H54 (cell line): ENCODE measurements at regions not wholly inside any gene's neighbourhood (a gene's known extent, or its start where the extent isn't known, plus 50 kb on each side); places are given as distances from the start of the nearest gene placed in this dataset.

Experiments
- DNase-seq: peaks from one replicate; pipeline ENCODE4 v3.0.0; 2011; ENCODE audit warnings: low spot score, mixed read lengths; ENCODE audit not compliant: insufficient read length
- FAIRE-seq: peaks from 3 replicates; lab custom pipeline; 2011; peaks lifted over from hg19 to GRCh38; lab: Jason Lieb, UNC
- POLR2A ChIP-seq: IDR thresholded peaks from 2 replicates; pipeline ENCODE4 v1.6.1; 2011; ENCODE audit warnings: low read depth, mild to moderate bottlenecking, low read length

DNA sequence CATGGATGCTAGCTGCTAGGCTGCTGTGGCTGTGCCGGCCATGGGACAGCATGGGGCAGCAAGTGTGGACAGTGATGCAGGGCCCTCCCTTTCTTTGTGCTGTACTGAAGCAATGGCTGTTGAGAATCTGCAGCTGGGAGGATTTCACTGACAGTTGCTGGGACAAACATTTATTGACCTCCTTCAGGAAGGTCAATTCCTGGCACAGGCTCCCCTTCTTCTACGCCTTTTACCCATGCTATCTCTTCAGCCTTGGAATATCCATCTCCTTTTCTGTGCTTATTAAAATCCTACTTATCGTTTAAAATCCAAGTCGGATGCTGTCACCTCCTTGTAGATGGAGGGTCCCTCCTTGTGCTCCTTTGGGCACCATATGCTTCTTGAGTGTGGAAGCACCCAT, 213.1 kb upstream of the USP24 start:
- no peak for DNase-seq
- no peak for TF ChIP-seq POLR2A
- FAIRE-seq = no peak

DNA sequence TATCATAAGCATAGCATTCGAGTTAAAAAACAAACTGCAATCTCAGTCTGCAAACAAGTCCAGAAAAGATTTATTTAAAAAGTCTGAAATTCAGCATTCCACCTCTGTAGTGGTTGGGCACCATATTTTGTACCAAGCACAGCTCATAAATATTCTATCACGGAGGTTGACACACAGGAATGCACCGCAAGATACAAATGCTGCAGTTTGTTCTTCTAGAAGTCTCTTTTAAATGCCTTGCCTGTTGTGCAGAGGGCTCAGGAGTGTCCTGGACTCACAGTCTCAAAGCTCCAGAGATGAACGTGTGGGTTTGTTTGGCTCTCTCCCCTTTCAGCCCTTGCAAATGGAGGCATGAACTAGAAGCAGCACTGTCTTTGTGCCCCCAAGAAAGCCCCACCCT, 212.4 kb upstream of the USP24 start:
- no peak for TF ChIP-seq POLR2A
- DNase-seq (no peak), FAIRE-seq (no peak)

DNA sequence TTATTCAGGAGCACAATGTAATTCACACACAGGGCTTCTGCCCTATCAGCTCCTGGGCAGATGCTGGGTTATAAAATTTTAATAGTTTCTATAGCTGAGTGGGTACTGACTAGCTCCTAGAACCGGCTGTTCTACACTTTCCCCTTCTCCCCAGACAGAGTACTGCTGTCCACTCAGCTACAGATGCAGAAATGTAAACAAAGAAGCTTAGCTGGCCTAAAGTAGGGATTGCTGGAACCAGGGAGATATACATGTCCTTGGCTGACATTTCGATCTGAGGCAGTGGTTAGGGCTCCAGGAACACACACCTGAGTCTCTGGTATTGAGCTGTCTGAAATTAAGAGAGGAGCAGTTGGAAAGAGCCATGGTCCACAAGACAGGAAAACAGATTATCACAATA, 211.5 kb upstream of the USP24 start:
- TF ChIP-seq POLR2A = no peak
- FAIRE-seq (no peak), DNase-seq (no peak)

DNA sequence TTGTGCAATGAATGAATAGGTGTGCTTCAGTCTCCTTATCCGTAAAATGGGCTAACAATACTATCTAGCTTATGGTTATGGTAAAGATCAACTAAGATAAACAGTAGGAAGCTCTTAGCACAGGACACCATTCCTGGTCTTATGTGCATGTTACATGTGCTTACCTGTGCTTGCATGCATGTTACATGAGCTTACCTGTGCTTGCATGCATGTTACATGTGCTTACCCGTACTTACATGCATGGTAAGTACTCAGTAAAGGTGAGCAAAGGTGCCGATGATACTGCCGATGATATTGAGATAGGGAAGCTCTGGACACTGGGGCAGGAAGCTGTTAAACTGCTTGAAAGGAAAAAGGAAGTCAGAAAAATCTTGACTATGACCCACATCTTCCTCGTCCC, 211.0 kb upstream of the USP24 start:
- FAIRE-seq (no peak), DNase-seq (no peak)
- no peak for TF ChIP-seq POLR2A

DNA sequence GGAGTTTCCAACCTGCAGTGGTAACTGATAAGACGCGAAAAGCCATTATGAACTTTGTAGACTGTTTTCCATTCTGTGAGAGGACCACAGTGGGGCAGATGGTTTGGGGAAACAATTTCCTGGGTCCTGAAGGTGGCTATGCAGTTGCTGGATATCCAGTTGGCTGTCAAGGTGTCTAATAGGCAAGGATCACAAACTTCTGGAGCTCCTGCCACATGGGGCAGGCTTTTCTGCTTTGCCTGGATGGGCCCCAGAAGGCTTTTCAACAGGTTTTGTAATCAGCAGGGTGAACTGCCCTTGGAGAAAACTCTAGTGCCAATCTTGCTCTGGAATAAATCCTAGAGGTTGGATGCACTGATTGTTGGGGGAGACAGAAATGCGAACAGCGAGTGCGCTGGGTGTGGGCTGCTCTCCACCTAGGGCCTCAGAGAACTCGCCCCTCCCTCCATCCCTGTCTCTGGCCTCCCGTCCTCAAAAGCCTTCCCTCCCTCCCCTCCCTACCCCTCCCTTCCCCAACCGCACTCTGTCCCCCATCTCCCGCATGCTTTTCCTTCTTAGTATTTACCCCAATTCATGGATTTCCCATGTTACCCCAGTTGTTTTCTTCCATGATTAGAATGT, 210.3 kb upstream of the USP24 start:
- TF ChIP-seq POLR2A = no peak
- DNase-seq (no peak), FAIRE-seq (no peak)

DNA sequence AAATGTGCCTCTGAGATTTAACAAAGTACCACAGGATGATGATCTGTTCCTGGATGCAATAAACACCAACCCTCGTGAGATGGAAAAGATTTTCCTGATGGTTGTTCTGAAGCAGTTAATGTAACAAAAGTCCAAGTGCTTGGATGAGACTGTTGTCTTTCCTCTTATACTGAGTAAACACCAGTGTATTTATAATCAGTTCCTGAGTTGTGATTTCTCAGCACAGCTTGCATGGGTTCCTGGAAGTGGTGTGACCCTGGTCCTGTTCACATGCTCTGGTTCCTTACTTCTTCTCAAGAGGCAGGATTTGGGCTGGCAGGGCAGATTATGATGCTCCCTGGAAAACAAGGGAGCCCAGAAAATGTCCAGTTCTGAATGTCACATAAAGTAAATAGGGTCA, 208.2 kb upstream of the USP24 start:
- DNase-seq (no peak), FAIRE-seq (no peak)
- no peak for TF ChIP-seq POLR2A

DNA sequence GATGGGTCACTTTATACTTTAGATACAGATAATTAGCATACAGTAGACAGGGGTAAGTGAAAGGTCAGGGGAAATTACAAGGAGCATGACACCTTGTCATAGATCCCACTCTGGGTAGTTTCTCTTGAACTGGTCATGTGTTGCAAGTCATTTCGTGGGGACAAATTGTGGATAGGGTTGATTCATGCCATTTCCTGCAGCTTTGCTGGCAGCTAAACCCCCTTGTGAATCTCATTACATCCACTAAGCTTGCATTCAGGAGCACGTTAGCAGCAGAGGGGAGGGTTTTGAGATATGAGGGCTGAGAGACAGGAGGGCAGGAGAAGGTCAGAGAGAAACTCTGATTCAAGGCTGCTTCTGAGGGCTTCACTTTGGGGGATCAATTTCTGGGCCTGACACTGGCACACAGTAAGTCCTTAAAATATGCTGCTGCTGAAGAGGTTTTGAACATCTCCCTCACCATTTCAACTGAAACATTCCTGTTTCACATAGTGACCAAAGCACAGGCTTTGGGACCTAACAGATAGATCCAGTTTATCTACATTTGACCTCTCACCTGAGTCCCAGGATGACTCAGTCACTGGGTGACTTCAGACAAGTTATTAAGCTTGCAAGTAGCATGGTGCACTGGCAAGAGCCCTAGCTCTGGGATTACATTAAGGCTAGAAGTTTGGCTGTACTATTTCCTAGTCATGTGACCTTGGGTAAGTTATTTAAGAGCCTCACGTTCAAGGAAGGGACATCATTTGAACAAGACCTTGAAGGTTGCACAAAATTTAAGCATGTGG, 206.0 kb upstream of the USP24 start:
- DNase-seq (no peak), FAIRE-seq (peak; percentile 23)
- no peak for TF ChIP-seq POLR2A

DNA sequence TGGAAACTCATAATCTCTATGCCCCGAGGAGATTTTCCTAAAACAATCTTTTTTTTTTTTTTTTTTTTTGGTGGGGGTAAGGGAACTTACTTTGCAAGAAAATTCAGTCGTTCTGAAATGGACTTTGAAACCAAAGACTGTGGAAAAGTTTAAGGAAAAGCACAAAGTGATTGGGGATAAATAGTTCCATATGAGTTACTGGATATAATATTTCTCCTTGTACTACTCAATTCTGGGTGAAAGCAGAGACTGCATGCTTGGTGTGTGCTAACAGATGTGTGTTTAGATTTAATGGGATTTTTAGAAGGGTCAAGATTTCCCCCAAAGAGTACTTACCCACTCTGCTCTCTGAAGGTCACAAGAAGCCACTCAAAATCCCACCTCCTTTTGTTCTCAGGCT, 204.9 kb upstream of the USP24 start:
- no peak for TF ChIP-seq POLR2A
- FAIRE-seq = no peak
- DNase-seq = no peak

DNA sequence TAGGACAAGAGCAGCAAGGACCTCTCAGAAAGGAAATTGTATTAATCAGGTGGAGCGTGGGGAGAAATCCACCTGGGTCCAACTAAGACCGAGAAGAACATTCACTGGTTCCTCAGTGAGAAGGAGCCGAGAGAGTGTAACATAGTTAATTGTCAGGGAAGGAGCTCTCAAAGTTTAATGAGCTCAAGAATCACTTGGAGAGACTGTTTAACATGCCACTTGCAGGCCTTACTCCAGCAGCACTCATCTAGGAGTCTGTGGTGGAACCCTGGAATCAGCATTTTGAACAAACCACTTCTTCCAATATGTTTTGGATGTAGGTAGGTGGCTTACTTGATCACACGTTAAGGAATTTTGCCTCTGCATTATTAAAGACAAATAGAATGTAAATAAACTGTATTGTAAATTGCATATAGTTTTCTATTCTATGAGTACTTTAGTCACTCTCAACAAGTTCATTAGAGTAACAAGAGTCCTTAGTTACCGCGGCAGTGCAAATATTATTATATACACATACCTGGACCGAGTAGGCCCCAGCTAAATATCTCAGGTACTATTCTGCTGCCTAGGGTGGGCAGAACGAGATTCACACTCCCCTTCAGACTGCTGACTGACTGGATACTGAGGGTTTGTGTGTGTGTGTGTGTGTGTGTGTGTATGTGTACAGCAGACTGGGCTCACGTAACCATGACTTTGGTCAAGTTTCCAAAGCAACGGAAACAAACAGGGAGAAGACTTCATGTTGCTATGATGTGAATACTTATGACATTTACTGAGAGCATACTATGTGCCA, 203.2 kb upstream of the USP24 start:
- DNase-seq (no peak), FAIRE-seq (no peak)
- TF ChIP-seq POLR2A = no peak

DNA sequence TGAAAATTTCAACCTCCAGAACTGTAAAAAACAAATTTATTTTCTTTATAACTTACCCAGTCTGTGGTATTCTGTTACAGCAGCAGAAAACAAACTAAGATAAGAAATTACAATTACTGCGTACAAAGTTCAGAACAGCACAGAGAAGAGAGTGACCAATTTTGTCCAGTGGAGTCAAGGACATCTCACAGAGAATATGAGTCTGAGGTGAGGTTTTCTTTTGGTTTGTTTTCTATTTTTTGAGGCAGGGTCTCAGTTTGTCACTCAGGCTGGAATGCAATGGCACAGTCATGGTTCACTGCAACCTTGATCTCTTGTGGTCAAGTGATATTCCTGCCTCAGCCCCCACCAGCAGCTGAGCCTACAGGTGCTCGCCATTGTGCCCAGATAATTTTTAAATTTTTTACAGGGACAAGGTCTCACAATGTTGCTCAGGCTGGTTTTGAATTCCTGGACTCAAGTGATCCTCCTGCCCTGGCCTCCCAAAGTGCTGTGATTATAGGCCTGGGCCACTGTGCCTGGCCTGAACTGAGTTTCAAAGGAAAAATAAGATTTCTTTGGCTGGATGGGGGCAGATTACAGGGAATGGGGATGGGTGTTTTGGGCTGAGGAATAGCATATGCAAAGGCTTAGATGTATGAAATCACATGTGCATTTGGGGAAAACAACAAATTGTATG, 201.1 kb upstream of the USP24 start:
- FAIRE-seq (no peak), DNase-seq (no peak)
- TF ChIP-seq POLR2A = no peak

DNA sequence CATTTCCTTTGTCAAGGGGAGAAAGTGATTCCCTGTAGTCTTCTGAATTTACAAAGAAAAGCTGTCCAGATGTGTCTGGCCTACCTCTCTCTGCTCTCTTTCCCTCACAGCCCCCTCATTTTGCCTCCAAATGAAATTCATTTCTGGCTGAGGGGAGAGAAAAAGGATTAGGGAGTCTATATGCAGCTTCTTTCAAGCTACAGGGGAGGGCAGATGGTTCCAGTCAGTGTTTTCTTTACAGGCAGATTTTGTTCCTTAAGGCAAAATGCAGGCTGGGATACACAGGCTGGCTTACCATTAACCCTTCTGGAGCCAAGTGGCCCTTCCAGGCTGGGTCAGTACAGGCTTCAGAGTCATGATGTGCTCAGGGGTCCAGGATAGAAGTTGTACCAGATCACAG, 198.1 kb upstream of the USP24 start:
- FAIRE-seq = no peak
- TF ChIP-seq POLR2A = no peak

DNA sequence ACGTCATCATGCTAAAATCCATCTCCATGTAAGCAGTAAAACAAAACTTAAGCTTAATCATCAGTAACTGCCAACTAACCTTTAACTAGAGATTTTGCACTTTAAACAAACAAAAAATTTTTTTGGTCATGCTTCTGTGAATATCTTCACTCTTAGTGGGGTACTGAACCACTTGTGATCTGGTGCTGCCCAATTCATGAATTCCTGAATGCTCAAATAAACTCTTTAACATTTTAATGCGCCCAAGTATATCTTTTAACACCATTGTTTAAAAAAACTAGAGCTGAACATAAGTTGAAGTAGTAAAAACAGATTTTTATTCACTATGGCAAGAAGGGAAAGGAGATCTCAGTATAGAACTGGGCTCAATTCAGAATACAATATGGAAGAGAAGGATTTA, 196.9 kb upstream of the USP24 start:
- TF ChIP-seq POLR2A = no peak
- FAIRE-seq = no peak

More for the DNA sequence above, 198.1 kb upstream of the USP24 start:
- DNase-seq = no peak

DNA sequence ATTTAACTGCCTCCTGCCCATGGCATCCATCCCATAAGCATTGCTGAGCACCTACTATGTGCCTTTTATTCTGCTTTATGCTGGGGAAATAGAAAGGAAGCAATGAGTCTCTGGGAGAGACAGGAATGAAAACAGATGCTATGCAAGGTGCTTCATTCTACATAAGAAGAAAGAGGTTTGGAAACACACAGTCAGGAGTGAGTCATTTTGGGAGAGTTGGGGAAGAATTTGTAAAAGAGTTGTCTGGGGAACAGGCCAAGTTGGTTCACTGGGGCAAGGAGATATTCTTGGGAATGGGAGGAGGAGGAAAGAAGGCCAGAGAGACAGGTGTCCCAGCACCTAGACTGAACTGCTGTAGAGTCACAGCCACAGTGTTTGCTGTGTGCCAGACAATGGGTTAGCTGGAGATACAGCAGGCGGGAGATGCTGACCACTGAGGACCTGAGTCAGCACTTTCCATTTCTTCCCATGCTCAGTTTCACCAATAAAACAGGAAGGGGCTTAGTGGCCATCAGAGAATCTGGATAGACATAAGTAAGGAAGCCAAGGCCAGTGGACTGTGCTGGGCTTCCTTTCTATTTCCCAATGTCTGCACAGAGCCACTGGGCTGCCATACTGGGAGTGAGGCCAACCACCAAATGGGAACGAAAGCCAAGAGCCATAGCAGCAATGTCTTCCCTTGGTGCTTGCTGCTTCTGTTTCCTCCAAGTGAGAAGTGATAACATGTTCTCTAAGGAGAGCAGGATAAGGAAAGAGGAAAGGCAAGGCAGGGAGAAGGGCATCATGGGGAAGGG, 187.7 kb upstream of the USP24 start:
- DNase-seq = no peak
- FAIRE-seq = no peak
- TF ChIP-seq POLR2A = no peak

More for the DNA sequence above, 196.9 kb upstream of the USP24 start:
- no peak for DNase-seq
